ENCODE measurements at regions not wholly inside any gene's neighbourhood (a gene's known extent, or its start where the extent isn't known, plus 50 kb on each side); places are given as distances from the start of the nearest gene placed in this dataset.
"Not testable (repeated sequence)": the region's sequence is repeated elsewhere in the genome, so short reads cannot be mapped to it uniquely, and the experiment has no call there.

DNA sequence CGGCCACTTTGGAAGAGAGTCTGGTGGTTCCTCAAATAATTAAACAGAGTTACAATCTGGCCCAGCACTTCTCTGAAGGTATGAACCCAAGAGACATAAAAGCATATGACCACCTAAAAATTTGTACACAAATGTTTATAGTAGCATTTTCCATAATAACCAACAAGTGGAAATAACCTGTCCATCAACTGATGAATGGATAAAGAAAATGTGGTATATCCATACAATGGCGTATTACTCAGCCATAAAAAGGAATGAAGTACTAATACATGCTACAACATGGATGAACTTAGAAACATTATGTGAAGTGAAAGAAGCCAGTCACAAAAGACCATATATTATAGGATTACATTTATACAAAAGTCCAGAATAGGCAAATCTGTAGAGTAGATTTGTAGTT, 76.0 kb upstream of the RGPD5 start:
- DNase-seq (ENCODE audit: low read depth, low spot score) = no peak

DNA sequence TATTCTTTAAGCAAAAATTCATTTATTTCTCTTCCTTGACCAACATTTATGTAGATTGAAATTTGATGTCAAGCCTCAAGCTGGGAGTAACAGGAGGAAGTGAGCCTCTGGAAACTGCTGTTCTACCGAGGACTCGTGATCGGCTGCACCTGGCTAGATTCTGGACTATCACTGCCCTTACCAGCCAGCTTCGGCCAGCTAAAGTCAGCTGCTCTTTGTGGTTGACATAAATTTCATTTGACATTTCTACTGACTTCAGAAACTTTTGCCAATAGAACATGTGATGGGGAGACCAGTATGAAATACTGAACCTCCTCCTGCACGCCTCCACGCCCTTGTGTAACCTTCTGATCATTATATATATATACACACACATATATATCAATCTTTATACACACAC, 74.2 kb upstream of the RGPD5 start:
- no peak for DNase-seq (ENCODE audit: low read depth, low spot score)

DNA sequence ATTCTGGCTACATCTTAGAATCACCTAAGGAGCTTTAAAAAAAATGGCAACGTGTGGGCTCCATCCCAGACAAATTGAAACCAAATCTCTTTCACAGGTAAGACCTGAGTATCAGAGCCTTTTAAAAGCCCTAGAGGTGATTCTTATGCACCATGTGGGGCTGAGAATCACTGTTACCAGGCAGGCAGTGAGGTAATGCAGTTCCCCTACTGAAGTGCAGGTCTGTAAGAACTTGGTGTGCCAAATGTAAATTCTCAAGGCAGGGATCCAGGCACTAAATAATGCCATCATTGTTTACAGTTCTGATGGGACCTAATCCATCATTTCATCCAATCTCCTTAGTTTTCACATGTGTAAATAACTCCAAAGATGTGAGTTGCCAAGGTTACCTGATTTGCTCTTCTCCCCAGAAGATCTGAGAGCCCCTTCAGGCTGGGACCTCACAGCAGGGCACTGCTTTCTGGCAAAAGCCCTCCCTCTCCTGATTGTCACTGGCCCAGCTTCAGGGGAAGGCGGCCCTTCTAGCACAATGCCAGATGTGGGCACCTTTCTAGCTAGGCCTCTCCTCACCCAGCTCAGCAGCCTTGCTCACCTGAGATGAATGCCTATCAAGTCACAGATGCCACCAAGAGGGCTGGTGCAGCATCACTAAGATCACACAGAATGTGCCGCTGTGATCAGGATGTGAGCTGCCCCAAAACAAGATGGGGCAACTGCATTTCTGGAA, 73.6 kb upstream of the RGPD5 start:
- no peak for DNase-seq (ENCODE audit: low read depth, low spot score)

DNA sequence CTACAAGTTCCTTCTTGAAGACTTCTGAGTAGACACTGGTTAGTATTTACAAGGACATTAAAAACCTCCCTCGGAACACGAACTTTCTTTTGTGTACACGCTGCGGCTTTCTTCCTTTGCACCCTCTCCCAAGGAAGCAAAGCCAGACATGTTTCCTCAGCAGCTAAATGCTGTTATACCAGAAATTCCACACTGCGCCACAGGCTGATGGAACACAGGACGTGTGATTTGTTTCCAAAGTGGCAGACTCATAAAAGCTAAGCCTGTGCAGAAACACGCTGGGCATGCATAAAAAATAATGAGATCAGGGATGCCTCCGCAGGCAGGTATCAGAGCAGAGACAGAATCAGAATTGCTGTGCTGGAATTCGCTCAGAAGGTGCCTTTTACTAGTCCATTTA, 73.0 kb upstream of the RGPD5 start:
- DNase-seq (ENCODE audit: low read depth, low spot score) = no peak

DNA sequence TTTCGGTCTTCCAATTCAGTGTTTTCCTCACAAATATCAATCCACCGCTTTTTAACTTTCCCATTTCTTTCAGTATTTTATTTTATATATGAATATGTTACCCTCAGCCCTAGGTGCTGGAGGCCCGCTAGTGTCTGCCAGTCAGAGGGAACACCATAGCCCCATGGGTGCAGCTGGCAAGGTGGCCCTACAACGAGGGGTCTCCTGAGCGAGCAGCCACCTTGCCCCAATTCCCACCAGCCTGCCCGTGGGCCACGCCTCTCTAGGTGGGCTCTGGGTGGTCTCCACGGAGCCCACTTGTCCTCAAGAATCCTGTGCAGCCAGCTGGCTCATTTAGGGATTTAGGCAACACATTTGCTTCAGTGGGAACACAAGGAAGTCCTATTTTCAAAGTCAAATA, 72.5 kb upstream of the RGPD5 start:
- DNase-seq (ENCODE audit: low read depth, low spot score) = no peak

DNA sequence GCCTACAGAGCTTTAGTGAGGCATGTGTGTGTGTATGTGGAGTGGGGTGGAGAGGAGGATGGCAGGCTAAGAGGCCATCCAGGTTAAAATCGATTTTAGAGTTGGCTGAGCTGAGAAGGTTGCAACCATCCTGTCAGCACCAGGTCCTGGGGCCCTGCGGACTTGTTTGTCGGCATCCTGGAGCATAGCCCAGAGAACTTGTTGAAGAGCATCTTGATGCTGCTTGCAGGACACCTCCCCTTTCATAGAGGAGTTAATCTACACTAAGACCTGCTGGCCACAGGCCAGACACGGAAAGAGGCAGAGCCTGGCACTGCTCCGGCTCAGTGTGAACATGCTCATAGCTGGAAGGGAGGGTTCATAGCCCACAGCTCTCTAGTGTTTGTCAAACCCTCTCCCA, 72.1 kb upstream of the RGPD5 start:
- no peak for DNase-seq (ENCODE audit: low read depth, low spot score)

DNA sequence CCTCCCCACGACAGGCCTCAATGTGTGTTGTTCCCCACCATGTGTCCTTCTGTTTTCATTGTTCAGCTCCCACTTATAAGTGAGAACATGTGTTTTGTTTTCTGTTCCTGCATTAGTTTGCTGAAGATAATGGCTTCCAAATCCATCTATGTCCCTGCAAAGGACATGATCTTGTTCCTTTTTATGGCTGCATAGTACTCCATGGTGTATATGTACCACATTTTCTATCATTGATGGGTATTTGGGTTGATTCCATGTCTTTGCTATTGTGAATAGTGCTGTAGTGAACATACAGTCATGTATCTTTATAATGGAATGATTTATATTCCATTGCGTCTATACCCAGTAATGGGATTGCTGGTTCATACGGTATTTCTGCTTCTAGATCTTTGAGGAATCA, 71.5 kb upstream of the RGPD5 start:
- DNase-seq (ENCODE audit: low read depth, low spot score) = not testable (repeated sequence)

DNA sequence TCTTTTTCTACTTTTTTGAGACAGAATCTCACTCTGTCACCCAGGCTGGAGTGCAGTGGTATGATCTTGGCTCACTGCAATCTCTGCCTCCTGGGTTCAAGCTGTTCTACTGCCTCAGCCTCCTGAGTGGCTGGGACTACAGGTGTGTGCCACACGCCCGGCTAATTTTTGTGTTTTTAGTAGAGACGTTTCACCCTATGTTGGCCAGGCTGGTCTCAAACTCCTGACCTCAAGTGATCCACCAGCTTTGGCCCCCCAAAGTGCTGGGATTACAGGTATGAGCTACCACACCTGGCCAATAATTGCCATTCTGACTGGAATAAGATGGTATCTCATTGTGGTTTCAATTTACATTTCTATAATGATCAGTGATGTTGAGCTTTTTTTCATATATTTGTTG, 71.0 kb upstream of the RGPD5 start:
- DNase-seq (ENCODE audit: low read depth, low spot score) = not testable (repeated sequence)

DNA sequence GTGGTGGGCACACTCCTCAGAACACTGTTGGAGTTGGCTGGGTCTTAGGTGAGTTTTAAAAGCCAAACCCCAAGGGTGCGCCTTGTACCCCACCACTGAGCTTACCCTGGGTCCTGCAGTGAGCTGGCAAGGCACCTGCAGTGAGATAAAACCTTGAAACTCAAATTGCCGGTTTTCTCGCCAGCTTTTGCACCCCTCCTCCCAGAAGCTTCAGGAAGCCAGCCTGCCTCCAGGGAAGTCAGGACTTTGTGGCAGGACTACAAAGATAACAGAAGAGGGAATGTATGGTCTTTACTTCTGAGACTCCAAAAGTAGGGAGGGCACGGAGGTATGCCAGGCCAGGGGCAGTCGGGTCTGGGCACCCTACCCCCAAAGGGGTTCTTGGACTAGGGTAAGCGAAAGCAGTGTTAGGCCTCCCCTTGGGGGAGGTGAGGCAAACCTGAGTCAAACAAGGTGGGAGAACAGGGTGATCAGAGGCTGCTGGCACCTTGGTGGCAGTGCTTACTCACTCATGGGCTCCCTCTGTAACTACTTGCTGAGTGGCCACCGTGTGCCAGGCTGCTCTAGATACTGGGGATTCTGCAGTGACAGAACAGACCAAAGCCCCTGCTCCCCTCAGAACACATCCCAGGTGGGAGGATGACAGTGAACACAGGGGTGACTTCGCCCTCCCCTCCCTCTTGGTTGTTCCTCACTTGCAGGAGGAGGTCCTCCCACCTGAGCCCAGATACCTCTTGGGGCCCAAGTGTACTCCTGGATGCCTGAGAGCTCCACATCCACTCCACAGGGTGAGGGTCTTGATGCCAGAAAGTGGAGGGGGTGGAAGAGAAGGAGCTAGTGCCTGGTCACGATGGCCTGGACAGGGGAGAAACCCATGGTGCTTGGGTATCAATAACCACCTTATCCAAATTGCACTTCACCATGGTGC, 69.3 kb upstream of the RGPD5 start:
- DNase-seq (ENCODE audit: low read depth, low spot score) = no peak

DNA sequence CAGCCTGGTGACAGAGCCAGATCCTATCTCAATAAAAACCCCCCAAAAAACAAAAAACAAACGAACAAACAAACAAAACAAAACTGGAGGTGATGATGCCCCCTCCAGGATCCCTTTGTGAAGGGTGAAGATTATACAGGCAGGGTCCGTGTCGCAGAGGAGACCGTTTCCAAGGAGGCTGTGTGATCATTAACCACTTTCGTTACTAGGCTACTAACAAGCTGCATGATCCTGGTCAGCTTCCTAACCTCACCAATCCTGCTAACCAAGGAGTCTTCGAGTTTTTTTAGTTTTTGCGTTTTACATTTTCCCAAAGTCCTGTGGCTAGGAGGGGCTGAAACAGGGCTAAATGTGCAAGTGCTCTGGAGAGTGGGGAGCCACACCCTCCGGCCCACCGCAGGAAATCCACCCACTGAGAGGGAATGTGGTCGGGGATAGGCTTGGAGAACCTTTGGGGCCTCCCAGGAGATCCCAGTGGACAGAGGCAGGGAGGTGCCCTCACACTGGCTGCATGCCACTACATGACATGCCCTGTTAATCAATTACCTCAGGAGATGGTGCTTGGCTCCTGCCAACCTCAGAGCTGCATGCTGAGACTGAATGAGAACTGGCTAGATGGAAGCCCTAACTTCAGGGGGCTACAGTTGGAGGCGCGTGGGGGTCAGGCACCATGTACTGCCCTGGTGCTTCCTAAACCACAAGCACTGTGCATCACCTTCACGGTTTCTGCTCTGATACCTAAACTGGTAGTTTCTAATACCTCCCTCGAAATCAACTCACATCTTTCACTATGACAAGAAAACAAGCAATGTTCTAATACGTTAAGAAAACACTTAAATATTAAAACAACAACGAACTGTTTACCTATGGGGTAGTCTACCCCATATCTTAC, 67.5 kb upstream of the RGPD5 start:
- DNase-seq (ENCODE audit: low read depth, low spot score) = no peak

DNA sequence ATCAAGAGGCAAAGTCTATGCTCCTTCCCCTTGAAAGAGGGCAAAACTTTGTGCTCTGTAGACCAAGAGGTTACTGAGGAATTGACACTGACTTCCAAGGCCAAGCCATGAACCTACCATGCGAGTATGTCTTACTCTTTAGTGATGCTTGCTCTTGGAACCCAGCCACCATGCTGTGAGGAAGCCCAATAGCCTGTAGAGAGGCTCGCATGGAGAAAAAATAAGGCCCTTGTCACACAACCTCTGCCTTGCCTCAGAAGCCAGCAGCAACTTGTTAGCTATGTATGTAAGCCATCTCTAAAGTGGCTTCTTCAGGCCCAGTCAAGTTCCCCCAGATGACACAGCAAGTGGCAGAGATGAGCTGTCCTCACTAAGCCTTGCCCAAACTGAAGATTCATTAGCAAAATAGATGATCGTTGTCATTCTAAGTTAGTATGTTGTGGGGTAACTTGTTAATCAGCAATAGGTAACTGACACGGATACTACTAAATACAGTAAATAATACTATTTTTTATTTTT, 66.1 kb upstream of the RGPD5 start:
- DNase-seq (ENCODE audit: low read depth, low spot score) = no peak

DNA sequence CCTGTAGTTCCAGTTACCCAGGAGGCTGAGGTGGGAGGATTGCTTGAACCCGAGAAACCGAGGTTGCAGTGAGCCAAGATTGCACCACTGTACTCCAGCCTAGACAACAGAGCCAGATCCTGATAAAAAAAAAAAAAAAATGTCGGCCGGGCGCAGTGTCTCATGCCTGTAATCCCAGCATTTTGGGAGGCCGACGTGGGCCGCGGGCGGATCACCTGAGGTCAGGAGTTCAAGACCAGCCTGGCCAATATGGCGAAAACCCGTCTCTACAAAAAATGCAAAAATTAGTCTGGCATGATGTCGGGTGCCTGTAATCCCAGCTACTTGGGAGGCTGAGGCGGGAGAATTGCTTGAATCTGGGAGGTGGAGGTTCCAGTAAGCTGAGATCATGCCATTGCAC, 60.4 kb upstream of the RGPD5 start:
- not testable (repeated sequence) for DNase-seq (ENCODE audit: low read depth, low spot score)

DNA sequence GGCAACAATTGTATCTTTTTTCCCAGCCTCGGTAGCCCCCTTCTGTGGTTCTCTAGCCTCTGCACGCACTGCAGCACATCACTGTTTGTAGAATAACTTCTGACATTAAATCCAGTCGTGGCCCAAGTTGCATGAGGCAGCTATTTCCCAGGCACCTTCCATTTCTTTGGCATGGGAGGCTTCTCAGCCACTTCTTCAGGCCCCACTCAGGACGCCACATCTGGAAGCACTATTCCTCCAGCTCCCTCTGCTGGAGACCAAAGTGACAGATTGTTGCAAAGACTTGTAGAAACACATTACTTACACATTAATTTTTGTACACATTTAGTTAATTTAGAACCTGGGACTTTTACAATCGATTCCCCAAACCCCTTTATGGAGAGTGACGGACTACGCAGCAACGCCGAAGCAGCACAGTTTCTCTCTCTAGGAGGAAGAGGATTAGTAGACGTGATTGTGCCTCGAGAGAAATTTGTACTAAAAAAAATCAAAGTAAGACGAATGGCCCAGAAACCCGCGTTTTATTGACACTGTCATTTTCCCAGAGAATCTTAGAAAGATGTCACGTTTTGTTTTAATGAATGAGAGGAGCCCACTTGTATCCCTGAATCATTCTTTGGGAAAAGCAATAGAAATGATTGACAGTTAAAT, 57.8 kb upstream of the RGPD5 start:
- peak; percentile 13 for DNase-seq (ENCODE audit: low read depth, low spot score)

Data from brain pericyte (primary cell).